Sigmoid colon (tissue), 4 donors: ENCODE measurements at regions not wholly inside any gene's neighbourhood (a gene's known extent, or its start where the extent isn't known, plus 50 kb on each side); places are given as distances from the start of the nearest gene placed in this dataset.

ENCODE experiments used
- EP300 ChIP-seq, 4 donors: sonication (generic); formaldehyde crosslinking; IDR thresholded peaks; one replicate each; pipeline ENCODE4 v1.6.1; 2017; ENCODE audit warnings: antibody characterized with exemption in 4 of 4
- POLR2A ChIP-seq, 2 donors: fragments of 450-650 bp; IDR thresholded peaks; one replicate each; pipeline ENCODE4 v1.6.1; 2016; ENCODE audit warnings: antibody characterized with exemption in 2 of 2, mild to moderate bottlenecking in 2 of 2, moderate library complexity in 2 of 2
- TF ChIP-seq, protein P1 (sequence below), 4 experiments: fragments of 450-650 bp in 3 of 4; fragments of 200-600 bp in 1 of 4; IDR thresholded peaks; one replicate each; pipeline ENCODE4 v1.5.1; 2016 to 2019; ENCODE audit warnings: antibody characterized with exemption in 4 of 4, mild to moderate bottlenecking in 3 of 4, moderate library complexity in 2 of 4

- TF ChIP-seq, protein P1, sequence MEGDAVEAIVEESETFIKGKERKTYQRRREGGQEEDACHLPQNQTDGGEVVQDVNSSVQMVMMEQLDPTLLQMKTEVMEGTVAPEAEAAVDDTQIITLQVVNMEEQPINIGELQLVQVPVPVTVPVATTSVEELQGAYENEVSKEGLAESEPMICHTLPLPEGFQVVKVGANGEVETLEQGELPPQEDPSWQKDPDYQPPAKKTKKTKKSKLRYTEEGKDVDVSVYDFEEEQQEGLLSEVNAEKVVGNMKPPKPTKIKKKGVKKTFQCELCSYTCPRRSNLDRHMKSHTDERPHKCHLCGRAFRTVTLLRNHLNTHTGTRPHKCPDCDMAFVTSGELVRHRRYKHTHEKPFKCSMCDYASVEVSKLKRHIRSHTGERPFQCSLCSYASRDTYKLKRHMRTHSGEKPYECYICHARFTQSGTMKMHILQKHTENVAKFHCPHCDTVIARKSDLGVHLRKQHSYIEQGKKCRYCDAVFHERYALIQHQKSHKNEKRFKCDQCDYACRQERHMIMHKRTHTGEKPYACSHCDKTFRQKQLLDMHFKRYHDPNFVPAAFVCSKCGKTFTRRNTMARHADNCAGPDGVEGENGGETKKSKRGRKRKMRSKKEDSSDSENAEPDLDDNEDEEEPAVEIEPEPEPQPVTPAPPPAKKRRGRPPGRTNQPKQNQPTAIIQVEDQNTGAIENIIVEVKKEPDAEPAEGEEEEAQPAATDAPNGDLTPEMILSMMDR (IDR thresholded peaks at IDR 0.05), result no peak
- TF ChIP-seq POLR2A (IDR thresholded peaks at IDR 0.05), result no peak
- no peak for TF ChIP-seq EP300 (IDR thresholded peaks at IDR 0.05)
These were observed 132.9 kb downstream of the CHST1 start for GRCh38 chr11:45532546-45532945.
